Osteoblast (primary cell): ENCODE measurements at regions not wholly inside any gene's neighbourhood (a gene's known extent, or its start where the extent isn't known, plus 50 kb on each side); places are given as distances from the start of the nearest gene placed in this dataset.

Source experiments
- DNase-seq: peaks from one replicate; pipeline ENCODE4 v3.0.0; 2011; ENCODE audit warnings: low spot score, mixed read lengths; ENCODE audit not compliant: insufficient read length; ENCODE audit errors: missing footprints
- H2AFZ ChIP-seq: 2 replicates; pipeline ENCODE4 v1.6.0; 2011; ENCODE audit warnings: mild to moderate bottlenecking, low read length
- H3K27ac ChIP-seq: 2 replicates; pipeline ENCODE4 v1.5.1; 2011; ENCODE audit warnings: mild to moderate bottlenecking, low read depth, low read length, moderate library complexity
- H3K27me3 ChIP-seq: 2 replicates; pipeline ENCODE4 v1.6.0; 2012; ENCODE audit warnings: mild to moderate bottlenecking, control low read depth, inconsistent platforms, low read length, moderate library complexity; ENCODE audit not compliant: insufficient read depth
- H3K36me3 ChIP-seq: 2 replicates; pipeline ENCODE4 v1.5.1; 2011; ENCODE audit warnings: mild to moderate bottlenecking, low read length, control low read depth, moderate library complexity; ENCODE audit not compliant: insufficient read depth
- H3K4me1 ChIP-seq: 2 replicates; pipeline ENCODE4 v1.5.1; 2011; ENCODE audit warnings: mild to moderate bottlenecking, low read length, control low read depth, moderate library complexity; ENCODE audit not compliant: insufficient read depth
- H3K4me2 ChIP-seq: 2 replicates; pipeline ENCODE4 v1.6.0; 2011; ENCODE audit warnings: mild to moderate bottlenecking, low read length; ENCODE audit not compliant: insufficient read depth
- H3K4me3 ChIP-seq: fragments of 200-600 bp; sonication (generic); 3 replicates; pipeline ENCODE4 v1.5.1; 2012; ENCODE audit warnings: mild to moderate bottlenecking, low read length, inconsistent platforms; ENCODE audit not compliant: insufficient read depth
- H3K79me2 ChIP-seq: 2 replicates; pipeline ENCODE4 v1.6.0; 2012; ENCODE audit warnings: mild to moderate bottlenecking, low read length, control low read depth, inconsistent platforms; ENCODE audit not compliant: insufficient read depth
- H3K9me3 ChIP-seq: 2 replicates; pipeline ENCODE4 v1.5.1; 2011; ENCODE audit warnings: low read depth, low read length, control low read depth
- H4K20me1 ChIP-seq: 2 replicates; pipeline ENCODE4 v1.6.0; 2012; ENCODE audit warnings: mild to moderate bottlenecking, low read length, control low read depth; ENCODE audit not compliant: insufficient read depth
- TF ChIP-seq, protein P1 (sequence below): IDR thresholded peaks from 2 replicates; pipeline ENCODE4 v1.5.1; 2011; ENCODE audit warnings: mild to moderate bottlenecking, low read depth, low read length, moderate library complexity; ENCODE audit errors: extremely low read depth

DNA sequence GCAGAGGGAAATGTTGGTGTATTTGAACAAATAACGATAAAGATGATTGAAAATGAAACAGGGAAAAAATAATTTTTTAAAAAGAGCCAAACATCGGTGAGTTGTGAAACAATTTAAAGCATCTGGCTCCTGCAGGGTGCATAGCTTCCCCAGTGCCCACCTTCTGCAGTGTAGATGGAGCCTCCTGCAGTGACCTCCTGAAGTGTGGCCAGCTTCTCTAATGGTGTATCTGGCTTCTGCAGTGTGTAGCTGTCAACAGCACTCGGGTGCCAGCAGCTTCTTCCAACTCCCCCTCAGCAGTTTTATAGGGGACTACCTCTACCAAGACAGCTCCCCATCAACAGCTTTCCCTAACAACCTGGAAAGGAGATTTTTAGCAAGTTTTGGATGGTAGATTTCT, 279.4 kb upstream of the SEMA6A start:
- no peak for DNase-seq
- H3K79me2 ChIP-seq: no peaks in the 10 kb centered on the region
- H3K36me3 ChIP-seq: no peaks in the 10 kb centered on the region
- H3K9me3 ChIP-seq: no peaks in the 10 kb centered on the region
- no peak overlapping the region for H3K4me3 ChIP-seq
- H2AFZ ChIP-seq: no peak overlapping the region
- H3K4me2 ChIP-seq: no peak overlapping the region
- no peaks in the 10 kb centered on the region for H4K20me1 ChIP-seq
- no peaks in the 10 kb centered on the region for H3K27me3 ChIP-seq
- no peak overlapping the region for H3K27ac ChIP-seq
- H3K4me1 ChIP-seq: no peaks in the 10 kb centered on the region
- TF ChIP-seq, protein P1, sequence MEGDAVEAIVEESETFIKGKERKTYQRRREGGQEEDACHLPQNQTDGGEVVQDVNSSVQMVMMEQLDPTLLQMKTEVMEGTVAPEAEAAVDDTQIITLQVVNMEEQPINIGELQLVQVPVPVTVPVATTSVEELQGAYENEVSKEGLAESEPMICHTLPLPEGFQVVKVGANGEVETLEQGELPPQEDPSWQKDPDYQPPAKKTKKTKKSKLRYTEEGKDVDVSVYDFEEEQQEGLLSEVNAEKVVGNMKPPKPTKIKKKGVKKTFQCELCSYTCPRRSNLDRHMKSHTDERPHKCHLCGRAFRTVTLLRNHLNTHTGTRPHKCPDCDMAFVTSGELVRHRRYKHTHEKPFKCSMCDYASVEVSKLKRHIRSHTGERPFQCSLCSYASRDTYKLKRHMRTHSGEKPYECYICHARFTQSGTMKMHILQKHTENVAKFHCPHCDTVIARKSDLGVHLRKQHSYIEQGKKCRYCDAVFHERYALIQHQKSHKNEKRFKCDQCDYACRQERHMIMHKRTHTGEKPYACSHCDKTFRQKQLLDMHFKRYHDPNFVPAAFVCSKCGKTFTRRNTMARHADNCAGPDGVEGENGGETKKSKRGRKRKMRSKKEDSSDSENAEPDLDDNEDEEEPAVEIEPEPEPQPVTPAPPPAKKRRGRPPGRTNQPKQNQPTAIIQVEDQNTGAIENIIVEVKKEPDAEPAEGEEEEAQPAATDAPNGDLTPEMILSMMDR: no peak

DNA sequence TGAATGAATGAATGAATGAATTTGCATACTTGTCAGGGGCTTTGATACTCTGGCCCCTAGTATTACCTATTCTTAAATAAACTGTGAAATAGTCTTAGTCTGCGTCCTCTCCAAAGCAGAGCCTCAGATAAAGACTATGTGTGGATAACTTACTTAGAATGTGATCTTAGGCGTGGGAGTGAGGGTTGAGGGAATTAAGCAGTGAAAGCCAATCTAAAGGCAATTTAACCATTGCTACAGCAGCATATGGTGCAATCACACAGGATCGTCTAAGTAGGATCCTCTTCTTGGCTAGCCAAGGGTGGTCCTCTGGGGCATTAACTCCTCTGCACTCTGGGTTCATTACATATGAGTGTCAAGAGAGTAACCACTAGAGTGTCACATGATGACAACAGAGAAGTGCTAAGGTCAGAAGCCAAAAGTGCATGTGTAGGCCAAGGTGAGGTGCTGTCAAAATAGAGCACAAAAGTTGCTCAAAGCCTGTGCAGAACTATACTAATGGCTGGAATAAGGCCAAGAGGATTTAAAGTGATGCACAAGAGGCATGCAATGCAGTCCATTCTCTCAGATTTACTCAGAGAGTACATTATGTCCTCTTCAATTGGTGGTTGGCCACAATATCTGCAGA, 274.4 kb upstream of the SEMA6A start:
- Histone ChIP-seq H3K4me1 (no peaks in the 10 kb centered on the region), H3K27ac (no peak overlapping the region)
- DNase-seq: no peak

DNA sequence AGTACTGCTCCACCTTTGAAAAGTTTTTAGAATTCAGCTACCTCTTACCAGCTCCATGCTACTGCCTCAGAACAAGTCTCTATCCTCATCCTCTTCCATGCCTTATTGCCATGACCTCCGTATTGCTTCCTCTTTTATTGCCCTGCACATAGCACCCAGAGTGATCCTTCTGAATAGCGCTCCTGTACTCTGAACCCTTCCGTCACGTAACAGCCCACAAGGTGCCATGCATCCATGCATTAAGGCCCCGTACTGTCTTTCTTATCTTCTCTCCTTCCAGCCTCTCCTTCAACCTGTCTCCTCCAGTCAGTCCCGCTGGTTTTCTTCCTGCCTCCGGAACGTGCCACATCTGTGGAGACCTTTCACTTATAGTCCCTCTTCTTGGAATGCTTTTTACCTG, 273.3 kb upstream of the SEMA6A start:
- Histone ChIP-seq H3K4me3 (no peak overlapping the region), H3K4me1 (no peaks in the 10 kb centered on the region), H3K79me2 (no peaks in the 10 kb centered on the region), H3K4me2 (no peak overlapping the region), H3K36me3 (no peaks in the 10 kb centered on the region), H3K27me3 (no peaks in the 10 kb centered on the region), H3K27ac (no peak overlapping the region), H3K9me3 (no peaks in the 10 kb centered on the region), H4K20me1 (no peaks in the 10 kb centered on the region), H2AFZ (no peak overlapping the region)
- TF ChIP-seq, protein P1: no peak
- no peak for DNase-seq

More for the DNA sequence above, 274.4 kb upstream of the SEMA6A start:
- Histone ChIP-seq H3K4me3 (no peak overlapping the region), H4K20me1 (no peaks in the 10 kb centered on the region), H3K79me2 (no peaks in the 10 kb centered on the region), H3K27me3 (no peaks in the 10 kb centered on the region), H3K4me2 (no peak overlapping the region), H2AFZ (no peak overlapping the region), H3K9me3 (no peaks in the 10 kb centered on the region), H3K36me3 (no peaks in the 10 kb centered on the region)
- TF ChIP-seq, protein P1: no peak

GRCh38 chr5:116844015-116844414, 269.4 kb upstream of the SEMA6A start:
- Histone ChIP-seq H3K9me3 (no peaks in the 10 kb centered on the region), H3K4me2 (no peak overlapping the region), H3K36me3 (no peaks in the 10 kb centered on the region), H2AFZ (no peak overlapping the region), H3K79me2 (no peaks in the 10 kb centered on the region), H3K27ac (no peak overlapping the region), H3K4me1 (no peaks in the 10 kb centered on the region), H3K4me3 (no peak overlapping the region), H4K20me1 (no peaks in the 10 kb centered on the region), H3K27me3 (no peaks in the 10 kb centered on the region)
- no peak for DNase-seq
- TF ChIP-seq, protein P1: no peak
